ENCODE measurements at regions not wholly inside any gene's neighbourhood (a gene's known extent, or its start where the extent isn't known, plus 50 kb on each side); places are given as distances from the start of the nearest gene placed in this dataset.
A peak's percentile ranks its signal among the peaks of the same experiment; 100 is the strongest.

DNA sequence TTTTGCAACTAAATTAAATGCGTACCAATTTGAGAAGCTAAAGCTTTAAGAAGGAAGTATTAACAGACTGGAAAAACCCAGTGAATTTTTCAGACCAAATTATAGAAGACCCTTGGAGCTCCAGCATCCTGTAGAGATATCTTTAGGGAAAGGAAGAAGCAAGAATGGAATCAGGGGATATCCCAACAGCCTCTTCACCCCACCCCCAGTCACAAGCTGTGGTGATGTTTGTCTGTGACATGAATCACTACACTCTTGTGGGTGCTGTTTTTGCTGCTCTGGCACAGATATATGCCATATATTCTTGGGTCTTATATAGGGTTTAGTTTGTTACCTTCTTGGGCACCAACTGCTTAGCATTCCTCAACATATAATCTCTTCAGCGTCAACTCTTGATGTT is 78.5 kb upstream of the BCL6 start:
- DNase-seq (ENCODE audit: low spot score), result no peak

DNA sequence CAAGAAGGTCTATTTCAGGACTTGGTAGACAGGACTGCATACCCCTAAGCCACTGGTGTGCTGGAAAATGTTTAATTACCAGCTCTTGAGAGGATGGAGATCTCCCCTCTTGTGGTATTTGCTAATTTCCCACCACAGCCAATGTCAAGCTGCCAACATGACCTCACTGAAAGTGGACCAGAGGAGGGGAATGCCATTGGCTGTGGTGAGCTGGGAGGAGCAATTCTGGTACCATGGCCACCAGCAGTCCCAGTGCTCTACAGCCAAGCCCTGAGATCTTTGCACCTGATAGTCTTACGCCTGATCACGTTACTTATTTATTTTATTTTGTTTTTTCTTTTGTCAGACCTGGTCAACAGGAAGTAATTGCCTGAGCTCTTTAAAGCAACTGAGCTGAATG is 82.5 kb upstream of the BCL6 start:
- no peak for DNase-seq (ENCODE audit: low spot score)

DNA sequence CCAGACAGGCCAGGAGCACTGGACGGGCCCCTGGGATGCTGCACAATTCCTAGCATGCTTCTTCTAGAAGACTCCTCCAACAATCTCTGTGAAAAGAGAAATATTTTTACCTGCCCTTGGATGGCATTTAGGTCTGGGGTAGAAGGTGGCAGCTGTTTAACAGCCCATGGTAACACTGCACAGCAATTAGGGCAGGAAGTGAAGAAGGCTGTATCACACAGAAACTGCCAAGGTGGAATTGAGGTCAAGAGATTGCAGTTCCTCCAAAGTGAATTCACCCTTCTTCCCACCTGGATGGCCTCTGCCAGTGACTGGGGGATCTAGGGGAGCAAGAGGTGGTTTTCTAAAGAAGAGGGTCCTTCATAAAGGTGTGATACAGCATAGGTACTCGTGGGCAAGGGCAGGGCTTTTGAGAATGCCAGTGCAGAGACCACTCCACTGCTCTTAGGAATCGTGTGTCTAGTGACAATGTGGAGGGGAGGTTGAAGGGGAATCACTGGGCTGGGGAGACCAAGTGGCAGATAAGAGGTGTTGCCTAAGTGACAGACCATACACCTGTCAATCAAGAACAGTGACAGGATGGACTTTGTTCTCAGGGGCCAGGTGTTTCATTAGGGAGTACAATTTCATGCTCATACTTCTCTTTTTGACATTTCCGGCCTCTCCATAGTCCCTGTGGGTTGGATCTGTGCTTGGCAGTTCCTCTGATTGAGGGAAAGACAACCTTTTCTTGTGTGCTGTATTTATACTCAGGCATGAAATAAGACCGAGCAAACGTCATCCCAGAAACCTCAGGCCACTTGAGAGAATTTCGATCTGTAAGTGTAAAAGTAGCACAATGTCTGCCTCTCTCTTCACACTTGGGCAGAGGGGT is 83.5 kb upstream of the BCL6 start:
- DNase-seq (ENCODE audit: low spot score), result peak; percentile 62

DNA sequence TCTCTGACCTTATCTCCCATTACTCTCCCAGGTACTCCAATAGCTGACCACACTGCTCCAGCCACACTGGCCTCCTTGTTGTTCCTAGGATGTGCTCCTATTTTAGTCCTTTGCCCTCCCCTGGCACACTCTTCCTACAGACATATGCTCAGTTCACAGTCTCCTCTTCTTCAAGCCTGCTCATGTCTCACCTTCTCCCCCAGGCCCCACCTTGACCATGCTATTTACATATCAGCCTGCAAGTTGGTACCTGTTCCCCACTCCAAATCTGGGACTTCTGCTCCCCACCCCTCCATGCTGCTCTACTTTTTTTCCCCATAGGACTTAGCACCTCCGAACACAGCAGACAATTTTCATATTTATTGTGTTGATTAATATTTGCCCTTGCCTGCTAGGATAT is 84.9 kb upstream of the BCL6 start:
- DNase-seq (ENCODE audit: low spot score), result no peak

DNA sequence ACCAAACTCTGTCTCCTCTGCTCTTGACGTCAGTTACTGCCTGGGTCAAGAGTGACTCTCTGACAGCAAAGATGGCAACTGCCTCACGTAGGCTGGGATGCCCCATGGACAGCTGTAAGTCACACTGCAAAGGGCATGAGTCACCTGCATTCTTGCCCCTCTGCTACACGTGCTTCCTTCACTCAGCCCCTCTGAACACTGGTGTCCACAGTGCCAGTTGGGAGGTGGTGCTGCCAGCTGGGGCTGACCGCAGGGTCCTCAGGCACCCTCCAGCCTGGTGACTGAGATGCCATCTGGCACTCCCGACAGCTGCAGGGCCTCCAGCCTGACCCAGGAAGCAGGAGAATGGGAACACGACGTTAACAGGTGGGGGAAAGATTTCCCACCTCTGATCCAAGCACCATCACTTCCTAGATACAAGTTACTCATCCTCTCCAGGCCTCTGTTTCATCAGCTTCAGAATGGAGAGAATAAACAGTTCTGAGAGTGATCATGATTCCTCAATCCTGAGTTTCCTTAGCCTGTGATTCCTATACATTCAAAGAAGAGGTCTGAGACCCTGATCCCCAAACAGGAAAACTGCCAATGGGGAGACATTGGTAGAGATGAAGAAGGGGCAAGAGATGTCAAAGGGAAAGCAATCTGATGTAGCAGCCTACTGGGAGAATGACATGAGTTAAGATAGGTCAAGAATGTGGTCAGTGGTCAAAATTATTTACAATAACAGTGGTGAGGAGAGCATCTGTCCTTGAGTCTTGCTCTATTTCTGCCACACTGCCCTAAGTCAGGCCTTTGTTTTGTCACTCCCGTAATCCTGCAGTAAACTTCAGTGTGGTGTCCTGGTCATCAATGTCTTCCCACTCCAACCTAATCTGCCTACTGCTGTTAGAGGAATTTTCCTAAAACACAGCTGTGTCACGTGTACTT is 86.1 kb upstream of the BCL6 start:
- DNase-seq (ENCODE audit: low spot score), result no peak

DNA sequence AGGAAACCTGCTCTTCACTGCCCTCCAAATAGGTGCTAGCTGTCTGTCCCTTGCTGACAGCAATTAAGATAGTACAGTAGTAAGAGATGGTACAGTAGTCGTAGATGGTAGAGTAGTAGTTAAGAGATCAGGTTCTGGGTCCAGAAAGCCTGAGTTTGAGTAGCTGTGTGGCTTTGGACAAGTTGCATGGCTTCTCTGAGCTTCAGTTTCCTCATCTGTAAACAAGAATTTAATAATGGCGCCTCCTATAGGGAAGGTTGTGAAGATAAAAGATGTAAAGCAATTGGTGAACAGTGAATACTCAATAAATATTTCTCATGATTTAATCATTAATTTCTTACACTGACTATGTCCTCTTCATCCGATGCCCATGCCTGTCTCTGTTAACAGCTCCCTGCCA is 86.9 kb upstream of the BCL6 start:
- DNase-seq (ENCODE audit: low spot score), result no peak

DNA sequence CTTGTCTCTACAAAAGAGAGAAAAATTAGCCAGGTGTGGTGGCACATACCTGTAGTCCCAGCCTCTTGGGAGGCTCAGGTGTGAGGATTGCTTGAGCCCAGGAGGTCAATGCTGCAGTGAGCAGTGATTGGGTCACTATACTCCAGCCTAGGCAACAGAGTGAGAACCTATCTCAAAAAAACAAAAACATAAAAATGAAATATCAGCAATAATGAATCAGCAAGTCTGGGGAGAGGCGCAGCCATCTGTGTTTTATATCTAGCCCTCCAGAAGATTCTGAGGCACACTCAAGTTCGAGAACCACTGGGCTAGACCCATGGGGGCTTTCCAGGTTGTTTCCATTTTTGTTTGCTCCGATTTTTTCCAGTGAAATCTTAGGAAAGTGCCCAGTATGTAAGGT is 88.1 kb upstream of the BCL6 start:
- no peak for DNase-seq (ENCODE audit: low spot score)

DNA sequence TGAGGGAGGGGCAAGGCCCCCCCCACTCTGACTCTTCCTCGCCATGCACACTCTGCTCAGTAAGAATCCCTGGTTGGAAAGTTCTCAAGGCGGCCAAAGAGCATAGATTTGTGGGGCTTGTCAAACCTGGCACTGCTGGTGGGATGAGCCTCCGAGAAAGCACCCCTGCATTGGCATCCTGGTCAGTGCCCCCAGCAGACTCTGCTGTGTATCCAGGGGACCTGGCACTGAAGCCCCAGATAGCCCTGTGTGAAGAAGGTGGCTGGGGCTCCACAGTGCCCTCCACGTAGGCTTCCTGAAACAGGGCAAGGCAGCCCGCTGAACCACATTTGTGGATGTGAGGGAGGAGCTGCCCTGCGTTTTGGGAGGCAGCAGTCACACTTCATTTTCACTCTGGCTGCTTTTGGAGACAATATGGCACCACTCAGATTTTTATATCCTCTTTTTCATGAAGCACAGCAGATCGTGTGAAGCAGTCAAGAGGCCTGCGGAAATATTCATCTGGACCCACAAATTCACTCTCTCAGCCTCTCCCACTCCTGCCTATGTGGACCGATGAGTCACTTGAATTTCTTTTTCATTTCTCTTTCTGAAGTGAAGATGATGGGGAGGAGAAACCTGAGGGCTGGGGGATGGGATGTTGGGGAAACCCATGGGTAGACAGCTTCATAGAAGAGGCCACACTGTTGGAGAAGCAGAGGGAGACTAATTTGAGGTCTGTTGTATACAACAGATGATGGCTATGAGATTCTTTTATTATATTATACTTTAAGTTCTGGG is 88.7 kb upstream of the BCL6 start:
- no peak for DNase-seq (ENCODE audit: low spot score)

DNA sequence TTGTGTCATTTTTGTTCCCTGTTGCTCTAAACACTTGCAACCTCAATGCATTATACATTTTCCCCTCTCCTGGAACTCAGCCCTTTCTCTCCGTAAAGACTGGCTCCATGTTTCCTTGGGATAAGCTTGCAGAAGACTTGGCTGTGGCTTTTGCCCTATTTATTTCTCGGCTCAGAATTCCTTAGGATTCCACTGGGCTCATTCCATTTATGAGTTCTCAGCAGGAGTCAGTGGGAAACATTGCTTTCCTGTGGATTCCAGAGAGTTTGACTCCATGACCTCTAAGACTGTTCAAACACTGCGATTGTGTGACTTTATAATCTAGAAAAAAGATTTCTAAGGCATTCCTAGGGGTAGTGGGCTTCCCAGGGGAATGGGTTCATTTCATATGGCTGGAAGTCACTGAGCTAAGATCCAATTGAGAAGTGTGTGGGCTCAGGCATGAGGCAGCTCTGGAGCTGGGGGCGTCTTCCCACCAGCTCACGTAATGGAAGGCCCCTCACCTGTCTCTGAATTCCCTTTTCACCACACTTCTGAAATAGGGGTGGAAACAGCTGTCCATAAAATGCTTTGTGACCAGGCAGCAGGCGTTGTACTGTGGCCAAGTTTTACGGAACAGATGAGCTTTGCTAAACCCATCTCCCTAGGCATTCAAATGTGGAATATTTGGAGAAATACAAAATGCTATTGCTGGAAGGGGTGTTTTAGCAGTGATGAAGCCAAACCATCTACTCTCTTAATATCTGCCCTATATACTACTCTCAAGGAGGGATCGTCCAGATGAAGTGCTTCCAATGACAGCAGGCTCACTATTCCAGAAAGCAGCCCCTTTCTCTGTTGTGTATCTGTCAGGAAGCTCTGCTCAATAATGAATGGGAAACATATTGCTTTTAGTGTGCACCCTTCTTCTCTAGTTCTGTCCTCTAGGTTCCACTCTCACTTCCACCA is 91.8 kb upstream of the BCL6 start:
- no peak for DNase-seq (ENCODE audit: low spot score)

DNA sequence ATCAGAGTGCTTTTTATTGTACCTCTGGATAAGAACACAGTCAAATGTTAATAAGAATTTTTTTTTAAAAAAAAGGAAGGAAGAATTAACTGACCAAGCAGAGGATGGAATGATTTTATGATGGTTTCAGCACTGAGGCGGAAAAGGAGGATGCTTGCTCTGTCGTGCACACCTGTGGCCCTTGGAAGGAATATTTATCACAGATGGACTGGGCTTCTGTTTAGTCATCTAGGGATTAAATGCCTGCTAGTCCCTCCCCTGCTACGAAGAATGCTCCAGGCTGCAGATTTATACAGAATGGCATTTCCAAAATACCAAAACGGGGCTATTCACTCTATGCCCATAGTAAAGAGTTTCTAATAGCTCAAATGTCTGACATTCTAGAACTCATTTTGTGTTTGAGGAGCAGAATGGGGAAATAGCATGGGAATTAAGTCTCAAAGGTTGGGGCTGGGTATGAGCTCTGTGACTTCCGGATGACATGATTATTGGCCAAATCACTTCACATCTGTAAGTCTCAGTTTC is 92.8 kb upstream of the BCL6 start:
- DNase-seq (ENCODE audit: low spot score), result no peak

DNA sequence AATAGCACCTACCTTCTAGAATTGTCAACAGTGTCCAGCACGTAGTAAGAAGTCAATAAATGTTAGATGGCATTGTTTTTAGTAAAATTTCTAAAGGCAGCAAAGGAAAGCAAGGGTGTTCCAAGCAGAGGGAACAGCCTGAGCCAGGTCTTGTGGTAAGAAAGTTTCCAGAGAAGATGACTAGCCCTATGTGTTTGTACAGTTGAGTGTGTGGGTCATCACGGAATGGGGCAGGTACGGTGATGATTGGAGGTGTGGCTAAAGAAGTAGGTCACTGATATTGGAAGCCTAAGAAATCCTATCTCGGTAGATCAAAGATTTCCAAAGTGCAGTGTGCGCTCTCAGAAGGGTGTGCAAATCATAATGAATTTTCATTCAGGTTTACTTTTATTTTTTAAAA is 94.2 kb upstream of the BCL6 start:
- DNase-seq (ENCODE audit: low spot score), result no peak

DNA sequence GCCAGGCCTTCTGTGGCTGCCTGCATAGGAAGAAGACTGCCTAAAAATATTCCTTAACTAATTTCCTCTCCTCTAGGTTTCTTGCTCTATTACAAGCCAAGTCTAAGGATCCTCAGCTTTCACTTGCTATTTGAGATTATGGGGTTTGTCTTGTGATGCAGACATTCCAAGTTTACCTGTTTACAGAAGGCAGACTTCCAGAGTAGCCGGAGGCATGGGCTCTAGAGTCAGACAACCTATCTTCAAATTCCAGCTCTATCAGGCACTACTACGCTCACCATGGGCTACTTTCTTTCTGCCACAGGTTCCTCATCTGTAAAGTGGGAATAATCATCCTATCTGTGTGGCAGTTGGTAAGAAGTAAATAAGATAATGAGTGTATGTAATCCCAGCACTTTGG is 95.6 kb upstream of the BCL6 start:
- no peak for DNase-seq (ENCODE audit: low spot score)

DNA sequence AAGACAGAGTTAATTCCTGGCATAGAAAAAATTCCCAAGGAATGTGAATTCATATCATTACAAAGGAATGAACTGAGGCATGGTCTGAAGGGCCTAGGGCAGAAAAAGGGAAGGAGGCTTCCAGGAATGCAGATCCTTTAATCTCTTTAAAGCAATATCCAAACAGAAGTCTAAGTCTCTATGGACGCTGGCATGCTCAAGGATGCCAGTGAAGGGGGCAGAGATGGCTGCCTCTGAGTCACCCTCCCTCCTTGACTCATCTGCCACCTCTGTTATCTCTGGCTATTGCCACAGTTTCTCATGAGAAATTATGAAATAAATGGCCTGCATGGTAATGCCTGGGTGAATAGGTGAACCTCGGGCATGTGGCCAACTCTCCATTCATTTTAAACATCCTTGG is 96.3 kb upstream of the BCL6 start:
- DNase-seq (ENCODE audit: low spot score), result no peak

DNA sequence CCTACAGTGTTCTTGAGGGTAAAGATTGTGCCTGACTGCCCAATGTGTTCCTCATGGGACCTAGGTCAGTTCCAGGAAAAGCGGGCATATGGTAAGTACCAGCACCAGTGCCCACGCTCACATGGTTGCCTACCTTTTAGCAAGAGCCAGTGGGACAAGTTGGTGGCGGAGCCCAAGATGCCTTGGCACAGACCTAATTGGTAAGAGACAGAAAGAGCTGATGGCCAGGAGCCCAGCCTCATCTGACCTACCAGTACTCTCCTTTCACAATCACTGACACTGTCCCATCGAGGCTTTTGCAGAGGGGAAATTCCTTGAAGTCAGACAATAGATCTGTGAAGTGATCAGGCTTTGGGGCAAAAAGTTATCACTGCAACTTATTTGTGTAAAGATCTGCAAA is 98.4 kb upstream of the BCL6 start:
- DNase-seq (ENCODE audit: low spot score), result no peak

DNA sequence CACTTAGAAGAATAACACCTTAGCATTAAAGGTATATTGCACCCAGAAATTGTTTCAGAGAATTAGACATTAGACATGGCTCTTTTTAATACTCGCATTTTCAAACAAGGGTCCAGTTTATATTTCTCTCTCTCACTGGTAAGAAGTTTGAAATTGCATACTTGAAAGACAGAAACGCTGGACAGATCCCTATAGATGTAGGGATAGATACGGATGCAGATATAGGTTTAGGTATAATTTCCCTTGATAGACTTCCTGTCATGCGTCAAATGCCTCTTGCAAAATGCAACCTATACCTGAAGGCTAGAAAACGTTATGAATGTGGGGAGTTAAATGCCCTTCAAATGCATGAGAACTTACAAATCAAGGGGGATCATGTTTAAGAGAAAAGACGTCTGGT is 99.4 kb upstream of the BCL6 start:
- no peak for DNase-seq (ENCODE audit: low spot score)

DNA sequence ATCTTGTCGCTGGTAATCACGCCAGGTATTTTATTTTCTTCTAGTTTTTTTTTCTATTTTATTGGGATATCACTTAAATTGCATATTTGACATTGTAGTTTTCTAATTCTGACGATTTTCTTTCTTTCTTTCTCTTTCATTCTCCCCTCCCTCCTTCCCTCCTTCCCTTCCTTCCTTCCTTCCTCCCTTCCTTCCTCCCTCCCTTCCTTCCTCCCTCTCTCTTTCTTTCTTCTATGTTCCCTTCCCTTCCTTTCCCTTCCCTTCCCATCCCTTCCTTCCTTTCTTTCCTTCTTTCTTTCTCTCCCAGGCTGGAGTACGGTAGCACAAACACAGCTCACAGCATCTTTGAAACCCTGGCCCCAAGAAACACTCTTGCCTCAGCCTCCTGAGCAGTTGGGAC is 100.6 kb upstream of the BCL6 start:
- DNase-seq (ENCODE audit: low spot score), result no peak

DNA sequence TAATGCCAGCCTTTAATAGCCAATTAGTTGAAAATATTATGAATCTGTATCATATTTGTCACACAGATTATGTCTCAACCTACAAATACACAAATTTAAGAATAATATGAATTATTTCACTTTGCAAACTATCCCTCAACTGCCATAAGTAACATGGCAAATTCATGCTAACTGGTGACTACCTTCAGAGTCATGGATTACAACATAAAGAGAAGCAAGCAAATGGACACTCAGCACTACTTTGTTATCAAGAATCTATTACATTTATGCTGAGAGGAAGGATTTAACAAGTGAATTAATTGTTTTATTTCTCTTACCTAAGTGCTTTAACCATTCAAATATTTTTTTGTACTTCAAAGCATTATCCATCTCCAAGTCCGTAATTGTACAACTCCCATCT is 103.1 kb upstream of the BCL6 start:
- DNase-seq (ENCODE audit: low spot score), result no peak

DNA sequence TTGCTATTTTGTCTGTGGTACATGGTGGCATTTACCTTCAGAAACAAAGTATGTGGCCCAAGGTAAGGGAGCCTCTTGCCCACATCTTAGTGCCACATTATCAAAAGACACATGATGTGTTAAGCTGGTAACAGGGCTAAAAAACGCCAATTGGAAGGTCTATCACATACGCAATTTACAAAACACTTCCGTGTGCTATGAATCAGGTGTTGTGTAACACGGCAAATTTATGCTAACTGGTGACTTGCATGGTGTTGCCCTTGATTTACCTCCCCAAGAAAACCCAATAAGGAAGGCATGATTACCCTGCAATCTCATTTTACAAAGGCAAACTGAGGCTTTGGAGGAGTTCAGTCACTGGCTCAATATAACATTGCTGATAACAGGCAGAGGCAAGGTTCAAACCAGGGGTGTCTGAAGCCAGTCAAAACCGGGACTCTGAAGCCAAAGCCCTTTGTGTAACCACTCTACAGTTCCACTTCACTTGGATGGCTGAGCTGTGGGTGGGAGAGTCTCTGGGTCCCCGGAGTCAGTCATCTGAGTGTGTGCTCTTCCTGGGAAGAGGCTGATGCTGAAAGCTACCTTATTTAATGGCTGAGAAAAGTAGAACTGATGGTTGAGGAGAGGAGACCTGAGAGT is 103.9 kb upstream of the BCL6 start:
- no peak for DNase-seq (ENCODE audit: low spot score)

DNA sequence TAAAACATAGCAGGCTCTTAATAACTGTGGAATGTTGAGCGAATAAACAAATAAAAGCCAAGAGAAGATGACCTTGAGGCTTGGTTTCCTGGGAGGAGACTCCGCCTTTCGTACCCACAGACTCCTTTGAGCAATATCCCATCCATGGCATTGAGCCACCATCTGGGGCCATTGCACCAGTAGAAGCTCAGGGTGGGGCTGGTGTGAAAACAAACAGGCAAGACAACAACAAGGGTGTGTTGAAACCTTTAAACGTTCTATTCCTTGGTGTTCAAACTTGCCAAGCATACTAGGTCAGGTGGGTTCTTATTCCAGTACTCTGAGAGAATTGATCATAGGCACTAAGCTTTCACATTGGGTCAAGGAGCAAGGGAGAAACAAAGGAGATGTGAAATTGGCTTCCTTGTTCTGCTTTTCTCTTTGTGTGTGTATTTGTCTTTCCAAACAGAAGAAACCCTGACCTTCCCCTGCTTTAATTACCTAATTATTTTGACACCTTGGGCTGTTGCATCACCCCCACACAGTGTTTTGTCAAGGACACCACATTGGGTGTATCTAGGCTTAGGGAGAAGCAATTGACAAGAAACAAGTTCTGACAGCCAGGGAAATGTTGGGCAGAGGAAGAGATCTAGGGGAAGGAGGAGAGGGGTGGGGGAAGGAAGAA is 105.1 kb upstream of the BCL6 start:
- DNase-seq (ENCODE audit: low spot score), result no peak
